ENCODE measurements at regions not wholly inside any gene's neighbourhood (a gene's known extent, or its start where the extent isn't known, plus 50 kb on each side); places are given as distances from the start of the nearest gene placed in this dataset.

DNA sequence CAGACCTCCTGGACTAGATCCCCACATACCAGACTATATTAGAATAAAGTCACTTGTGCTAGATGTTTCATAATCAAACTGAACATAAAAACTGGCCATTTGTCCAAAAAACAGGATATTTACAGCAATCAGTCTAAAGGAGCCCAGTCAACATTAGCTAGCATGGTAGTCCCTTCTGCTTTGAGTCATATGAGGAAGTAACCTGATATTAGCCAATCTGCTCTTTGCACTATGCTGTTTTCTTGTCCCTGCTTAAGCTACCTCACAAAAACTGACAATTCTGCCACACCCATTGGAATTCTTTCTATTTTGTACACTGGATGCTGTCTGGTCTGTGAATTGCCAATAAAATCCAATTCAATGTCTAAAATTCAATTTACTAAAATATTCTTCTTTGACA lies 1824.2 kb downstream of the OLFM4 start:
- Histone ChIP-seq H3K79me2 (ENCODE audit: control insufficient read depth, low read length) (no peaks in the 10 kb centered on the region), H3K27me3 (ENCODE audit: control insufficient read depth, low read length) (no peaks in the 10 kb centered on the region), H4K20me1 (ENCODE audit: control insufficient read depth, insufficient read depth, low read depth, low read length) (no peaks in the 10 kb centered on the region), H3K9me3 (ENCODE audit: control insufficient read depth, insufficient read depth, low read length) (no peaks in the 10 kb centered on the region), H3K36me3 (ENCODE audit: control insufficient read depth, low read length) (no peaks in the 10 kb centered on the region), H3F3A (ENCODE audit: control insufficient read depth, insufficient read depth) (no peaks in the 10 kb centered on the region), H3K9me2 (replicated peaks; ENCODE audit: control insufficient read depth, low read length) (no peaks in the 10 kb centered on the region), H3K4me2 (ENCODE audit: low read length) (no peak overlapping the region), H3K4me3 (ENCODE audit: low read length) (no peak overlapping the region), H3K4me1 (ENCODE audit: control insufficient read depth, low read length) (no peaks in the 10 kb centered on the region), H3K27ac (ENCODE audit: low read depth, low read length) (no peak overlapping the region)
- TF ChIP-seq, protein P1, sequence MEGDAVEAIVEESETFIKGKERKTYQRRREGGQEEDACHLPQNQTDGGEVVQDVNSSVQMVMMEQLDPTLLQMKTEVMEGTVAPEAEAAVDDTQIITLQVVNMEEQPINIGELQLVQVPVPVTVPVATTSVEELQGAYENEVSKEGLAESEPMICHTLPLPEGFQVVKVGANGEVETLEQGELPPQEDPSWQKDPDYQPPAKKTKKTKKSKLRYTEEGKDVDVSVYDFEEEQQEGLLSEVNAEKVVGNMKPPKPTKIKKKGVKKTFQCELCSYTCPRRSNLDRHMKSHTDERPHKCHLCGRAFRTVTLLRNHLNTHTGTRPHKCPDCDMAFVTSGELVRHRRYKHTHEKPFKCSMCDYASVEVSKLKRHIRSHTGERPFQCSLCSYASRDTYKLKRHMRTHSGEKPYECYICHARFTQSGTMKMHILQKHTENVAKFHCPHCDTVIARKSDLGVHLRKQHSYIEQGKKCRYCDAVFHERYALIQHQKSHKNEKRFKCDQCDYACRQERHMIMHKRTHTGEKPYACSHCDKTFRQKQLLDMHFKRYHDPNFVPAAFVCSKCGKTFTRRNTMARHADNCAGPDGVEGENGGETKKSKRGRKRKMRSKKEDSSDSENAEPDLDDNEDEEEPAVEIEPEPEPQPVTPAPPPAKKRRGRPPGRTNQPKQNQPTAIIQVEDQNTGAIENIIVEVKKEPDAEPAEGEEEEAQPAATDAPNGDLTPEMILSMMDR (IDR thresholded peaks at IDR 0.05; ENCODE audit: low read depth, low read length, poor library complexity, severe bottlenecking), result no peak
- no peak for TF ChIP-seq EZH2phosphoT487 (IDR thresholded peaks at IDR 0.05; ENCODE audit: borderline replicate concordance, low read length)

DNA sequence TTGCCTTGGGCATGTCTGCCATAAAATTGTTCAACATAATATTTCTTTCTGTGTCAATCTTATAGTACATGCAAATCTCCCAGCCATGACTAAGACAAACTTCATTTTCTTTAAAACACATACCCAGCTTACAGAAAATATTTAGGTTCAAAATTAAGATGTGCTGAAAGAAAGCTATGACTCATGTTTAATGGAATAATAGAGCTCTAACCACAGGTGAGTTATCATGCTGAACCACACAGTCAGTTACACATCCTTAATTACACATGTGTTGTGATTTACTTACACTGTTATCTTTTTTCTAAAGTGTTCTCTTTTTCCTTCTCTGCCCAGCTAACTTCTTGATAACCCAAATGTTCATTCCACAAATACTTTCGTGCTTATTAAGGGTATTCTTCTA lies 1831.2 kb downstream of the OLFM4 start:
- Histone ChIP-seq H3K4me1 (ENCODE audit: control insufficient read depth, low read length) (no peaks in the 10 kb centered on the region), H4K20me1 (ENCODE audit: control insufficient read depth, insufficient read depth, low read depth, low read length) (no peaks in the 10 kb centered on the region), H3K36me3 (ENCODE audit: control insufficient read depth, low read length) (no peaks in the 10 kb centered on the region), H3K9me2 (replicated peaks; ENCODE audit: control insufficient read depth, low read length) (no peaks in the 10 kb centered on the region), H3F3A (ENCODE audit: control insufficient read depth, insufficient read depth) (no peaks in the 10 kb centered on the region), H3K27ac (ENCODE audit: low read depth, low read length) (no peak overlapping the region), H3K27me3 (ENCODE audit: control insufficient read depth, low read length) (no peaks in the 10 kb centered on the region), H3K79me2 (ENCODE audit: control insufficient read depth, low read length) (no peaks in the 10 kb centered on the region), H3K9me3 (ENCODE audit: control insufficient read depth, insufficient read depth, low read length) (no peaks in the 10 kb centered on the region), H3K4me2 (ENCODE audit: low read length) (no peak overlapping the region), H3K4me3 (ENCODE audit: low read length) (no peak overlapping the region)
- TF ChIP-seq EZH2phosphoT487 (IDR thresholded peaks at IDR 0.05; ENCODE audit: borderline replicate concordance, low read length), result no peak
- TF ChIP-seq, protein P1 (IDR thresholded peaks at IDR 0.05; ENCODE audit: low read depth, low read length, poor library complexity, severe bottlenecking), result no peak

DNA sequence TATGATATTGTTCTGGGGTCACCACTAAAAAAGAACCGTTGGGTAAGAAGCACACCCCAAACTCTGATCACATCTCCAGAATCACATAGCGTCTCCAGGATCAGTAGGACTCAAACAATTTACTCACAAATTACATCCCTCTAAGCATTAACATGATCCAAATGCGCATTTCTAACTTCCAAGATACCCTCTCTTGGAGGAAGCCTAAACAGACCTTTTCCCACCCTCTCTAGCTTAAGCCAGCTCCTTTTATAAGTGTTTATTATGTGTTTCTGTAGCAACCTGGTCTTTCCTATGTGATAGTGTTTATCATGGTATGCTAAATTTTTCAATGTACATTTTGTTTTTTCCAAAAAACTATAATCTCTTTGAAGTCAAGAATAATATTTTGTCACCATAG lies 1846.5 kb downstream of the OLFM4 start:
- H4K20me1 ChIP-seq (ENCODE audit: control insufficient read depth, insufficient read depth, low read depth, low read length), result no peaks in the 10 kb centered on the region
- no peaks in the 10 kb centered on the region for H3K36me3 ChIP-seq (ENCODE audit: control insufficient read depth, low read length)
- no peaks in the 10 kb centered on the region for H3K4me1 ChIP-seq (ENCODE audit: control insufficient read depth, low read length)
- H3K27me3 ChIP-seq (ENCODE audit: control insufficient read depth, low read length), result no peaks in the 10 kb centered on the region
- H3K27ac ChIP-seq (ENCODE audit: low read depth, low read length), result no peak overlapping the region
- no peaks in the 10 kb centered on the region for H3K79me2 ChIP-seq (ENCODE audit: control insufficient read depth, low read length)
- no peaks in the 10 kb centered on the region for H3K9me3 ChIP-seq (ENCODE audit: control insufficient read depth, insufficient read depth, low read length)
- no peak overlapping the region for H3K4me2 ChIP-seq (ENCODE audit: low read length)
- H3K4me3 ChIP-seq (ENCODE audit: low read length), result no peak overlapping the region
- H3K9me2 ChIP-seq (replicated peaks; ENCODE audit: control insufficient read depth, low read length), result no peaks in the 10 kb centered on the region
- no peak for TF ChIP-seq EZH2phosphoT487 (IDR thresholded peaks at IDR 0.05; ENCODE audit: borderline replicate concordance, low read length)
- TF ChIP-seq, protein P1 (IDR thresholded peaks at IDR 0.05; ENCODE audit: low read depth, low read length, poor library complexity, severe bottlenecking), result no peak
- H3F3A ChIP-seq (ENCODE audit: control insufficient read depth, insufficient read depth), result no peaks in the 10 kb centered on the region

DNA sequence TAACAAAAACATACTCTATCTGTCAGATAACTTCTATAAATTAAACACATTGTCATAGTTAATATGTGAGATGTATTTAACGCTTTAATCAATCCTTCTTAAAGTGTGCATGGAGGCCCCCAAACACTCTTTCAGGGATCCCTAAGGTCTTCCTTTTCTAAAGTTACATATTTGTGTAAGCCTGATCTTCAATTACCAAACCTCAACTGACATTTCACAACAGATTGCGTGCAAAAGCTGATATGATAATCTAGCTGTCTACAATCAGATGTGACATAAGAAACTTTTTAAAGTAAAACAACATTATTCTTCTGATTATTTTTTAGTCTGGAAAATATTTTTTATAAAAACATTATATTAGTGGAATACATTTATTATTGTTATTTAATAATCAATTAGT lies 1850.4 kb downstream of the OLFM4 start:
- TF ChIP-seq, protein P1 (IDR thresholded peaks at IDR 0.05; ENCODE audit: low read depth, low read length, poor library complexity, severe bottlenecking), result no peak
- TF ChIP-seq EZH2phosphoT487 (IDR thresholded peaks at IDR 0.05; ENCODE audit: borderline replicate concordance, low read length), result no peak
- H3K9me2 ChIP-seq (replicated peaks; ENCODE audit: control insufficient read depth, low read length), result no peaks in the 10 kb centered on the region

More for the DNA sequence above, 1850.4 kb downstream of the OLFM4 start:
- H4K20me1 ChIP-seq (ENCODE audit: control insufficient read depth, insufficient read depth, low read depth, low read length), result no peaks in the 10 kb centered on the region
- no peak overlapping the region for H3K27ac ChIP-seq (ENCODE audit: low read depth, low read length)
- no peaks in the 10 kb centered on the region for H3K27me3 ChIP-seq (ENCODE audit: control insufficient read depth, low read length)
- H3K79me2 ChIP-seq (ENCODE audit: control insufficient read depth, low read length), result no peaks in the 10 kb centered on the region
- H3K9me3 ChIP-seq (ENCODE audit: control insufficient read depth, insufficient read depth, low read length), result no peaks in the 10 kb centered on the region
- H3K4me1 ChIP-seq (ENCODE audit: control insufficient read depth, low read length), result no peaks in the 10 kb centered on the region
- no peaks in the 10 kb centered on the region for H3K36me3 ChIP-seq (ENCODE audit: control insufficient read depth, low read length)
- H3K4me2 ChIP-seq (ENCODE audit: low read length), result no peak overlapping the region
- no peak overlapping the region for H3K4me3 ChIP-seq (ENCODE audit: low read length)
- no peaks in the 10 kb centered on the region for H3F3A ChIP-seq (ENCODE audit: control insufficient read depth, insufficient read depth)
